Panc1 (cell line): ENCODE measurements at regions not wholly inside any gene's neighbourhood (a gene's known extent, or its start where the extent isn't known, plus 50 kb on each side); places are given as distances from the start of the nearest gene placed in this dataset.

Experiments used
- ATAC-seq: fragments of 200-7000 bp; cut with Tn5 transposase; 2 replicates; pipeline ENCODE4 v1.9.1; 2020; ENCODE audit warnings: mild to moderate bottlenecking, moderate library complexity
- BruUV-seq: library from RNA; stranded (reverse); fragments of 400-500 nt; replicated peaks from 2 replicates; lab custom pipeline; 2021; lab: Mats Ljungman, UMichigan
- CTCF ChIA-PET: fragments of 300-600 bp; sonication (Branson Sonifier 250); formaldehyde crosslinking; loops from one replicate; lab custom pipeline; 2022; ENCODE audit warnings: antibody characterized with exemption; lab: Charles Lee
- POLR2A ChIA-PET: fragments of 300-600 bp; sonication (Branson Sonifier 250); formaldehyde crosslinking; loops from one replicate; lab custom pipeline; 2022; ENCODE audit warnings: antibody characterized with exemption; lab: Charles Lee
- DNase-seq: peaks from one replicate; pipeline ENCODE4 v3.0.0-alpha.2; 2010; ENCODE audit warnings: low read depth, low spot score
- H3K27ac ChIP-seq: 2 replicates; pipeline ENCODE4 v1.5.1; 2011; ENCODE audit warnings: mild to moderate bottlenecking, low read length, inconsistent platforms
- H3K27me3 ChIP-seq: fragments of 200-500 bp; sonication (Bioruptor generic); 2 replicates; pipeline ENCODE4 v1.6.0; 2014; ENCODE audit warnings: low read length, inconsistent platforms; ENCODE audit not compliant: control insufficient read depth, insufficient read depth
- H3K36me3 ChIP-seq: fragments of 200-500 bp; sonication (Bioruptor generic); 2 replicates; pipeline ENCODE4 v1.5.1; 2014; ENCODE audit warnings: inconsistent platforms, mild to moderate bottlenecking, low read length, moderate library complexity; ENCODE audit not compliant: control insufficient read depth, insufficient read depth
- H3K4me1 ChIP-seq: 2 replicates; pipeline ENCODE4 v1.5.1; 2011; ENCODE audit warnings: inconsistent platforms, mild to moderate bottlenecking, low read length, moderate library complexity; ENCODE audit not compliant: control insufficient read depth, insufficient read depth
- H3K4me3 ChIP-seq, 2 experiments: 2 replicates each; pipeline ENCODE4 v1.5.1; 2011 to 2012; ENCODE audit warnings: low read depth in 2 of 2, low read length in 2 of 2, mild to moderate bottlenecking in 2 of 2, inconsistent platforms in 1 of 2, moderate library complexity in 1 of 2
- H3K9me3 ChIP-seq: fragments of 200-500 bp; sonication (Bioruptor generic); 2 replicates; pipeline ENCODE4 v1.5.1; 2014; ENCODE audit warnings: low read depth, mild to moderate bottlenecking, inconsistent platforms, low read length, moderate library complexity; ENCODE audit not compliant: control insufficient read depth, insufficient read depth
- CTCF ChIP-seq: fragments of 450-650 bp; IDR thresholded peaks from 2 replicates; pipeline ENCODE4 v1.5.1; 2017; ENCODE audit warnings: mild to moderate bottlenecking
- POLR2AphosphoS5 ChIP-seq: IDR thresholded peaks from 2 replicates; pipeline ENCODE4 v1.6.1; 2012; ENCODE audit warnings: mild to moderate bottlenecking, low read depth, low read length, moderate library complexity
- SIN3A ChIP-seq: IDR thresholded peaks from 2 replicates; pipeline ENCODE4 v1.6.1; 2012; ENCODE audit warnings: low read depth, mild to moderate bottlenecking, low read length, moderate library complexity, borderline replicate concordance; ENCODE audit not compliant: insufficient read depth
- TCF7L2 ChIP-seq: IDR thresholded peaks from 2 replicates; pipeline ENCODE4 v1.6.1; 2011; ENCODE audit warnings: mild to moderate bottlenecking, low read depth, low read length, inconsistent platforms
- in situ Hi-C: cut with HindIII; loops from 2 replicates; pipeline ENCODE4 v1.10.0; 2016; ENCODE audit warnings: low sequenced_read_pairs, low pct_unique_long_range_greater_than_20kb
- intact Hi-C: fragments of 100-400 bp; cut with micrococcal nuclease; formaldehyde crosslinking; loops from one replicate; pipeline ENCODE4 v1.10.0; 2022; ENCODE audit not compliant: unreplicated experiment
- TF ChIP-seq, protein P1 (sequence below), 2 experiments: IDR thresholded peaks; 2 replicates each; pipeline ENCODE4 v1.6.1; 2011 to 2012; ENCODE audit warnings: low read depth in 2 of 2, control low read depth in 1 of 2, low read length in 1 of 2, mild to moderate bottlenecking in 1 of 2, moderate library complexity in 1 of 2; ENCODE audit not compliant: insufficient read depth in 1 of 2

DNA sequence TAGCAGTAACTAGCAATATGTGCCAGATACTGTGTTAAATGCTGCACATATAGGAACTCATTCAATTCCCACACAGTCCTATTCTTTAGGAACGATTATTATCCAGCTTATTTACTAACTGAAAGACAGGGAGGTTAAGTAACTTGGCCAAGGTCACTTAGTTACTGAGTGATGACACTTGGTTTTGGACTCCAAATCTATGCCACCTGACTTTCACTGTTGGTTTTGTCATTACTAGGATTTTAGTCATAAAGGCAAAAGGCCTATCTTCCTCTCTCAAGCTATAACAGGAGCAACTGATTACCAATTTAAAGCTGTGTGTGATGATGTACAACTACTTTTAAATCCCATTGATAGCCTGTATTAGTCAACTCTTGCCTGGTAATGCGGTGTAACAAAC lies 138.9 kb upstream of the STX18 start:
- H3K27ac ChIP-seq = no peak overlapping the region
- intact Hi-C loops = no loop called here
- H3K4me1 ChIP-seq = no peaks in the 10 kb centered on the region
- no TSS peak for BruUV-seq
- POLR2A ChIA-PET = no interaction called here
- no peaks in the 10 kb centered on the region for H3K36me3 ChIP-seq
- DNase-seq (no peak), ATAC-seq (no peak)
- in situ Hi-C loops = no loop called here
- H3K27me3 ChIP-seq = no peaks in the 10 kb centered on the region
- H3K4me3 ChIP-seq = no peak overlapping the region
- CTCF ChIA-PET = no interaction called here
- TF ChIP-seq SIN3A = no peak
- no peak for TF ChIP-seq CTCF
- TF ChIP-seq TCF7L2 = no peak
- no peak for TF ChIP-seq POLR2AphosphoS5
- TF ChIP-seq, protein P1, sequence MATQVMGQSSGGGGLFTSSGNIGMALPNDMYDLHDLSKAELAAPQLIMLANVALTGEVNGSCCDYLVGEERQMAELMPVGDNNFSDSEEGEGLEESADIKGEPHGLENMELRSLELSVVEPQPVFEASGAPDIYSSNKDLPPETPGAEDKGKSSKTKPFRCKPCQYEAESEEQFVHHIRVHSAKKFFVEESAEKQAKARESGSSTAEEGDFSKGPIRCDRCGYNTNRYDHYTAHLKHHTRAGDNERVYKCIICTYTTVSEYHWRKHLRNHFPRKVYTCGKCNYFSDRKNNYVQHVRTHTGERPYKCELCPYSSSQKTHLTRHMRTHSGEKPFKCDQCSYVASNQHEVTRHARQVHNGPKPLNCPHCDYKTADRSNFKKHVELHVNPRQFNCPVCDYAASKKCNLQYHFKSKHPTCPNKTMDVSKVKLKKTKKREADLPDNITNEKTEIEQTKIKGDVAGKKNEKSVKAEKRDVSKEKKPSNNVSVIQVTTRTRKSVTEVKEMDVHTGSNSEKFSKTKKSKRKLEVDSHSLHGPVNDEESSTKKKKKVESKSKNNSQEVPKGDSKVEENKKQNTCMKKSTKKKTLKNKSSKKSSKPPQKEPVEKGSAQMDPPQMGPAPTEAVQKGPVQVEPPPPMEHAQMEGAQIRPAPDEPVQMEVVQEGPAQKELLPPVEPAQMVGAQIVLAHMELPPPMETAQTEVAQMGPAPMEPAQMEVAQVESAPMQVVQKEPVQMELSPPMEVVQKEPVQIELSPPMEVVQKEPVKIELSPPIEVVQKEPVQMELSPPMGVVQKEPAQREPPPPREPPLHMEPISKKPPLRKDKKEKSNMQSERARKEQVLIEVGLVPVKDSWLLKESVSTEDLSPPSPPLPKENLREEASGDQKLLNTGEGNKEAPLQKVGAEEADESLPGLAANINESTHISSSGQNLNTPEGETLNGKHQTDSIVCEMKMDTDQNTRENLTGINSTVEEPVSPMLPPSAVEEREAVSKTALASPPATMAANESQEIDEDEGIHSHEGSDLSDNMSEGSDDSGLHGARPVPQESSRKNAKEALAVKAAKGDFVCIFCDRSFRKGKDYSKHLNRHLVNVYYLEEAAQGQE (IDR thresholded peaks at IDR 0.05; ENCODE audit: insufficient read depth in 1 of 2, low read depth in 2 of 2, low read length in 1 of 2) = no peak
- no peaks in the 10 kb centered on the region for H3K9me3 ChIP-seq

GRCh38 chr4:4680243-4680642 lies 138.4 kb upstream of the STX18 start:
- in situ Hi-C loops (no loop called here), intact Hi-C loops (no loop called here)
- no peaks in the 10 kb centered on the region for H3K4me1 ChIP-seq
- H3K27me3 ChIP-seq = no peaks in the 10 kb centered on the region
- DNase-seq (no peak), ATAC-seq (no peak)
- H3K4me3 ChIP-seq = no peak overlapping the region
- no peaks in the 10 kb centered on the region for H3K9me3 ChIP-seq
- no peak overlapping the region for H3K27ac ChIP-seq
- TF ChIP-seq POLR2AphosphoS5 (no peak), CTCF (no peak), TCF7L2 (no peak), SIN3A (no peak)
- TF ChIP-seq, protein P1 (IDR thresholded peaks at IDR 0.05; ENCODE audit: insufficient read depth in 1 of 2, low read depth in 2 of 2, low read length in 1 of 2) = no peak
- no TSS peak for BruUV-seq
- ChIA-PET POLR2A (no interaction called here), CTCF (no interaction called here)
- no peaks in the 10 kb centered on the region for H3K36me3 ChIP-seq
